ENCODE measurements at regions not wholly inside any gene's neighbourhood (a gene's known extent, or its start where the extent isn't known, plus 50 kb on each side); places are given as distances from the start of the nearest gene placed in this dataset.

DNA sequence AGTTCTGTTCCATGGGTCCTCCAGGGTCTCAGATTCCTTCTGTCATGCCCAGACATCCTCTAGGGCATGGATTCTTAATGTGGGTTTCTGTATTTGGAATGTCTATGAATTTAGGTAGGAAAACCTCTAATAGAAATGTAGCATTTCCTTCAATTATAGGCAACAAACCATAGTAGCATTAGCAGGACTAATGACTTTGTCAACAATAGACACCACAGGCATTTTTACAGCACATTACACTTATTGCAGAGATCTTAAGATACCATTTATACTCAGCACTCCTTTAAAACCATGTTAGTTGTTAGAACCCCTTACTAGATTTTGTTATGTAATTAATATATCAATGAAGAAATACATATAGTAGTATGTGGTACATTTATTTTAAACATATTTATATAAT lies 77.8 kb upstream of the TBC1D5 start:
- TF ChIP-seq, protein P1, sequence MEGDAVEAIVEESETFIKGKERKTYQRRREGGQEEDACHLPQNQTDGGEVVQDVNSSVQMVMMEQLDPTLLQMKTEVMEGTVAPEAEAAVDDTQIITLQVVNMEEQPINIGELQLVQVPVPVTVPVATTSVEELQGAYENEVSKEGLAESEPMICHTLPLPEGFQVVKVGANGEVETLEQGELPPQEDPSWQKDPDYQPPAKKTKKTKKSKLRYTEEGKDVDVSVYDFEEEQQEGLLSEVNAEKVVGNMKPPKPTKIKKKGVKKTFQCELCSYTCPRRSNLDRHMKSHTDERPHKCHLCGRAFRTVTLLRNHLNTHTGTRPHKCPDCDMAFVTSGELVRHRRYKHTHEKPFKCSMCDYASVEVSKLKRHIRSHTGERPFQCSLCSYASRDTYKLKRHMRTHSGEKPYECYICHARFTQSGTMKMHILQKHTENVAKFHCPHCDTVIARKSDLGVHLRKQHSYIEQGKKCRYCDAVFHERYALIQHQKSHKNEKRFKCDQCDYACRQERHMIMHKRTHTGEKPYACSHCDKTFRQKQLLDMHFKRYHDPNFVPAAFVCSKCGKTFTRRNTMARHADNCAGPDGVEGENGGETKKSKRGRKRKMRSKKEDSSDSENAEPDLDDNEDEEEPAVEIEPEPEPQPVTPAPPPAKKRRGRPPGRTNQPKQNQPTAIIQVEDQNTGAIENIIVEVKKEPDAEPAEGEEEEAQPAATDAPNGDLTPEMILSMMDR (IDR thresholded peaks at IDR 0.05) = no peak
- TF ChIP-seq POLR2A (IDR thresholded peaks at IDR 0.05) = no peak

Measured in ovary (tissue), 3 donors.